Activated naive CD8-positive, alpha-beta T cell treated with anti-CD3 and anti-CD28 coated beads for 36 hours (primary cell): ENCODE measurements at regions not wholly inside any gene's neighbourhood (a gene's known extent, or its start where the extent isn't known, plus 50 kb on each side); places are given as distances from the start of the nearest gene placed in this dataset.
A peak's percentile ranks its signal among the peaks of the same experiment; 100 is the strongest.

ENCODE experiments used
- DNase-seq: peaks from one replicate; pipeline ENCODE4 v3.0.0; 2021
- H3K27ac Mint-ChIP-seq: one replicate; pipeline ENCODE4 v1.8.0; 2022; ENCODE audit warnings: mild to moderate bottlenecking, moderate library complexity, mixed read lengths
- H3K27me3 Mint-ChIP-seq: one replicate; pipeline ENCODE4 v1.8.0; 2022; ENCODE audit warnings: mild to moderate bottlenecking, mixed read lengths
- H3K36me3 Mint-ChIP-seq: one replicate; pipeline ENCODE4 v1.8.0; 2021; ENCODE audit warnings: mild to moderate bottlenecking, mixed read lengths
- H3K4me1 Mint-ChIP-seq: one replicate; pipeline ENCODE4 v1.8.0; 2021; ENCODE audit warnings: mixed read lengths
- H3K4me3 Mint-ChIP-seq: one replicate; pipeline ENCODE4 v1.8.0; 2022; ENCODE audit warnings: mild to moderate bottlenecking, moderate library complexity, mixed read lengths
- H3K9me3 Mint-ChIP-seq: one replicate; pipeline ENCODE4 v1.8.0; 2022; ENCODE audit warnings: mixed read lengths

- Mint-ChIP-seq H3K9me3 (peaks cover 6% of the 10 kb centered on the region), H3K4me1 (no peaks in the 10 kb centered on the region), H3K27me3 (no peaks in the 10 kb centered on the region), H3K4me3 (no peak overlapping the region), H3K36me3 (no peaks in the 10 kb centered on the region), H3K27ac (no peak overlapping the region)
- DNase-seq = no peak
These were observed 128.7 kb downstream of the C5orf15 start for GRCh38 chr5:133839721-133840120.

- Mint-ChIP-seq H3K9me3 (peaks cover 6% of the 10 kb centered on the region), H3K4me1 (no peaks in the 10 kb centered on the region), H3K27me3 (no peaks in the 10 kb centered on the region), H3K27ac (no peak overlapping the region), H3K4me3 (no peak overlapping the region), H3K36me3 (no peaks in the 10 kb centered on the region)
- DNase-seq = no peak
These were observed 129.3 kb downstream of the C5orf15 start for GRCh38 chr5:133839090-133839489.

GRCh38 chr5:133838286-133838685 lies 130.1 kb downstream of the C5orf15 start:
- DNase-seq = no peak
- H3K9me3 Mint-ChIP-seq = peaks cover 6% of the 10 kb centered on the region
- no peak overlapping the region for H3K4me3 Mint-ChIP-seq
- no peaks in the 10 kb centered on the region for H3K36me3 Mint-ChIP-seq
- H3K4me1 Mint-ChIP-seq = no peaks in the 10 kb centered on the region
- H3K27me3 Mint-ChIP-seq = no peaks in the 10 kb centered on the region
- H3K27ac Mint-ChIP-seq = no peak overlapping the region

- no peak for DNase-seq
- Mint-ChIP-seq H3K9me3 (peaks cover 5% of the 10 kb centered on the region), H3K27ac (no peak overlapping the region), H3K36me3 (no peaks in the 10 kb centered on the region), H3K4me3 (no peak overlapping the region), H3K27me3 (no peaks in the 10 kb centered on the region), H3K4me1 (peaks cover under 1% of the 10 kb centered on the region)
These were observed 136.8 kb downstream of the C5orf15 start for GRCh38 chr5:133831491-133832224.

GRCh38 chr5:133830911-133831310 lies 137.5 kb downstream of the C5orf15 start:
- Mint-ChIP-seq H3K27ac (no peak overlapping the region), H3K9me3 (peaks cover 4% of the 10 kb centered on the region), H3K4me1 (peaks cover 7% of the 10 kb centered on the region), H3K4me3 (no peak overlapping the region), H3K27me3 (no peaks in the 10 kb centered on the region), H3K36me3 (no peaks in the 10 kb centered on the region)
- DNase-seq = no peak

- no peak overlapping the region for H3K27ac Mint-ChIP-seq
- H3K4me1 Mint-ChIP-seq = peaks cover 13% of the 10 kb centered on the region
- DNase-seq = no peak
- no peaks in the 10 kb centered on the region for H3K36me3 Mint-ChIP-seq
- H3K27me3 Mint-ChIP-seq = no peaks in the 10 kb centered on the region
- no peak overlapping the region for H3K4me3 Mint-ChIP-seq
- H3K9me3 Mint-ChIP-seq = peaks cover 3% of the 10 kb centered on the region
These were observed 138.1 kb downstream of the C5orf15 start for GRCh38 chr5:133830281-133830680.

- no peaks in the 10 kb centered on the region for H3K27me3 Mint-ChIP-seq
These were observed 138.6 kb downstream of the C5orf15 start for GRCh38 chr5:133829786-133830185.

GRCh38 chr5:133828722-133829121 lies 139.7 kb downstream of the C5orf15 start:
- Mint-ChIP-seq H3K27ac (no peak overlapping the region), H3K27me3 (no peaks in the 10 kb centered on the region), H3K4me1 (peaks cover 28% of the 10 kb centered on the region), H3K9me3 (peaks cover 3% of the 10 kb centered on the region), H3K36me3 (no peaks in the 10 kb centered on the region), H3K4me3 (no peak overlapping the region)
- no peak for DNase-seq

More at GRCh38 chr5:133829786-133830185, 138.6 kb downstream of the C5orf15 start:
- H3K9me3 Mint-ChIP-seq = peaks cover 3% of the 10 kb centered on the region
- no peak for DNase-seq
- H3K27ac Mint-ChIP-seq = peak overlapping the region; percentile 6
- H3K36me3 Mint-ChIP-seq = no peaks in the 10 kb centered on the region
- no peak overlapping the region for H3K4me3 Mint-ChIP-seq
- peaks cover 18% of the 10 kb centered on the region for H3K4me1 Mint-ChIP-seq

- H3K9me3 Mint-ChIP-seq = peaks cover 3% of the 10 kb centered on the region
- H3K4me3 Mint-ChIP-seq = no peak overlapping the region
- no peaks in the 10 kb centered on the region for H3K36me3 Mint-ChIP-seq
- no peak for DNase-seq
- H3K27me3 Mint-ChIP-seq = no peaks in the 10 kb centered on the region
- peaks cover 33% of the 10 kb centered on the region for H3K4me1 Mint-ChIP-seq
- H3K27ac Mint-ChIP-seq = no peak overlapping the region
These were observed 140.6 kb downstream of the C5orf15 start for GRCh38 chr5:133827830-133828229.

GRCh38 chr5:133827011-133827410 lies 141.4 kb downstream of the C5orf15 start:
- Mint-ChIP-seq H3K36me3 (no peaks in the 10 kb centered on the region), H3K9me3 (peaks cover 3% of the 10 kb centered on the region), H3K4me3 (no peak overlapping the region), H3K27me3 (no peaks in the 10 kb centered on the region), H3K4me1 (peaks cover 36% of the 10 kb centered on the region), H3K27ac (no peak overlapping the region)
- no peak for DNase-seq

GRCh38 chr5:133825631-133826289 lies 142.7 kb downstream of the C5orf15 start:
- peak; percentile 30 for DNase-seq
- no peak overlapping the region for H3K4me3 Mint-ChIP-seq
- H3K36me3 Mint-ChIP-seq = no peaks in the 10 kb centered on the region
- no peaks in the 10 kb centered on the region for H3K27me3 Mint-ChIP-seq
- peaks cover 3% of the 10 kb centered on the region for H3K9me3 Mint-ChIP-seq
- peaks cover 39% of the 10 kb centered on the region for H3K4me1 Mint-ChIP-seq
- H3K27ac Mint-ChIP-seq = peak overlapping the region; percentile 39

GRCh38 chr5:133824661-133825254 lies 143.7 kb downstream of the C5orf15 start:
- peaks cover 3% of the 10 kb centered on the region for H3K9me3 Mint-ChIP-seq
- H3K27ac Mint-ChIP-seq = peak overlapping the region; percentile 52
- peak; percentile 36 for DNase-seq
- no peaks in the 10 kb centered on the region for H3K27me3 Mint-ChIP-seq
- H3K36me3 Mint-ChIP-seq = no peaks in the 10 kb centered on the region
- no peak overlapping the region for H3K4me3 Mint-ChIP-seq
- H3K4me1 Mint-ChIP-seq = peaks cover 43% of the 10 kb centered on the region

GRCh38 chr5:133821889-133822288 lies 146.5 kb downstream of the C5orf15 start:
- Mint-ChIP-seq H3K9me3 (peaks cover 3% of the 10 kb centered on the region), H3K27ac (no peak overlapping the region), H3K36me3 (no peaks in the 10 kb centered on the region), H3K27me3 (no peaks in the 10 kb centered on the region), H3K4me3 (no peak overlapping the region), H3K4me1 (peaks cover 43% of the 10 kb centered on the region)
- no peak for DNase-seq

GRCh38 chr5:133821311-133821741 lies 147.1 kb downstream of the C5orf15 start:
- no peak for DNase-seq
- no peaks in the 10 kb centered on the region for H3K36me3 Mint-ChIP-seq
- no peaks in the 10 kb centered on the region for H3K27me3 Mint-ChIP-seq
- no peak overlapping the region for H3K4me3 Mint-ChIP-seq
- peaks cover under 1% of the 10 kb centered on the region for H3K9me3 Mint-ChIP-seq
- peaks cover 39% of the 10 kb centered on the region for H3K4me1 Mint-ChIP-seq
- no peak overlapping the region for H3K27ac Mint-ChIP-seq

GRCh38 chr5:133820507-133820906 lies 147.9 kb downstream of the C5orf15 start:
- H3K27ac Mint-ChIP-seq = no peak overlapping the region

More at GRCh38 chr5:133820507-133820906, 147.9 kb downstream of the C5orf15 start:
- no peaks in the 10 kb centered on the region for H3K27me3 Mint-ChIP-seq
- no peak for DNase-seq
- peaks cover 32% of the 10 kb centered on the region for H3K4me1 Mint-ChIP-seq
- H3K9me3 Mint-ChIP-seq = no peaks in the 10 kb centered on the region
- H3K36me3 Mint-ChIP-seq = no peaks in the 10 kb centered on the region
- H3K4me3 Mint-ChIP-seq = no peak overlapping the region
